Neural cell (in vitro differentiated cells): ENCODE measurements at regions not wholly inside any gene's neighbourhood (a gene's known extent, or its start where the extent isn't known, plus 50 kb on each side); places are given as distances from the start of the nearest gene placed in this dataset.

Experiments used
- CTCF ChIP-seq: fragments of 450-650 bp; IDR thresholded peaks from 2 replicates; pipeline ENCODE4 v1.5.1; 2014; ENCODE audit warnings: antibody characterized with exemption, mild to moderate bottlenecking, moderate library complexity; ENCODE audit not compliant: poor library complexity, severe bottlenecking
- EP300 ChIP-seq: fragments of 450-650 bp; conservative IDR thresholded peaks from 2 replicates; pipeline ENCODE4 v1.6.1; 2014; ENCODE audit warnings: antibody characterized with exemption, mild to moderate bottlenecking, moderate library complexity; ENCODE audit not compliant: poor library complexity, severe bottlenecking
- EZH2 ChIP-seq: fragments of 200-600, 300-800 bp; shearing (Covaris generic), sonication (generic); IDR thresholded peaks from 2 replicates; pipeline ENCODE4 v1.6.1; 2014; ENCODE audit warnings: antibody characterized with exemption, low read length, borderline replicate concordance, mild to moderate bottlenecking; ENCODE audit not compliant: insufficient read depth, poor library complexity, severe bottlenecking
- MXI1 ChIP-seq: fragments of 450-650 bp; conservative IDR thresholded peaks from 2 replicates; pipeline ENCODE4 v1.6.1; 2014; ENCODE audit warnings: antibody characterized with exemption, mild to moderate bottlenecking; ENCODE audit not compliant: poor library complexity, severe bottlenecking
- POLR2AphosphoS5 ChIP-seq: IDR thresholded peaks from 2 replicates; pipeline ENCODE4 v1.6.1; 2012
- REST ChIP-seq: IDR thresholded peaks from 2 replicates; pipeline ENCODE4 v1.6.1; 2012; ENCODE audit warnings: borderline replicate concordance
- TAF1 ChIP-seq: IDR thresholded peaks from 2 replicates; pipeline ENCODE4 v1.6.1; 2012; ENCODE audit warnings: low read depth

GRCh38 chr3:164577667-164578210, 500.6 kb downstream of the SI start:
- TF ChIP-seq CTCF (no peak), EZH2 (no peak), EP300 (peak; percentile 49), MXI1 (no peak), TAF1 (no peak), POLR2AphosphoS5 (peak; percentile 87), REST (peak; percentile 97)
